Activated CD4-positive, alpha-beta T cell treated with anti-CD3 and anti-CD28 coated beads, Interleukin-2, amount 50 U/mL, for 48 hours (primary cell): ENCODE measurements at regions not wholly inside any gene's neighbourhood (a gene's known extent, or its start where the extent isn't known, plus 50 kb on each side); places are given as distances from the start of the nearest gene placed in this dataset.

ENCODE experiments used
- DNase-seq, 2 experiments: peaks; one replicate each; pipeline ENCODE4 v3.0.0-alpha.2; 2020

- no peak for DNase-seq
Observed at GRCh38 chr7:124130-124949, 68.0 kb upstream of the FAM20C start.

DNA sequence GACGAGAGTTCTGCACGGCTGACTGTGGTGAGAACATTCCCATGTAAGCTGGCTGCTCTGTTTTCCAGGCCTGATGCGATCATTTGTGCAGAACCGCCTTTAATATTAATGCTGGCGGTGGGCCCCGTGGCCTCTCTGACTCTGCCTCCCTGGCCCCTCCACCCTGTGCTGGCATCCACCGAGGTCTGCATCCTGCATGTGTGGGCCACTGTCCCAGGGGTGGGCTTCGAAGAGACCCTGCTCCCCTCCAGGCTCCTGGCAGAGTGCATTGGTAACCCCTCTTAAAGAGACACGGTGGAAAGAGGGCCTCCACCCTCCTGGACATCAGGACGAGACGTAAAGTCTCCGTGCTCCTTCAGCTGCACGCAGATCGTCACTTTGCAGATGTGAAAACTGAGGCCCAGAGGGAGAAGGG, 67.3 kb upstream of the FAM20C start:
- no peak for DNase-seq

DNA sequence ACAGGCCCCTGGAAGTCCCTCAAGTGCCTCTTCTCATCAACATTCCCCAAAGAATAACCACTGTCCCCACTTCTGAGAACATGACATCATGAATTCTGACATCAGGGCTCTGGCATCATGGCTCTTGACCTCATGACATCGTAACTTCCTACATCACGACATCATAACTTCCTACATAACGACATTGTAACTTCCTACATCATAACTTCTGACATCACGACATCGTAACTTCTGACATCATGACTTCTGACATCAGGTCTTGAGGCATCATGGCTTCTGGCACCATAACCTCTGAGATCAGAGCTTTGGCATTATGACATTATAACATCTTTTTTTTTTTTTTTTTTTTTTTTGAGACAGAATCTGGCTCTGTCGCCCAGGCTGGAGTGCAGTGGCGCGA, 66.7 kb upstream of the FAM20C start:
- DNase-seq = no peak

GRCh38 chr7:126368-126767, 66.0 kb upstream of the FAM20C start:
- DNase-seq = no peak

GRCh38 chr7:127064-127598, 65.2 kb upstream of the FAM20C start:
- no peak for DNase-seq

GRCh38 chr7:128171-129080, 63.9 kb upstream of the FAM20C start:
- no peak for DNase-seq

DNA sequence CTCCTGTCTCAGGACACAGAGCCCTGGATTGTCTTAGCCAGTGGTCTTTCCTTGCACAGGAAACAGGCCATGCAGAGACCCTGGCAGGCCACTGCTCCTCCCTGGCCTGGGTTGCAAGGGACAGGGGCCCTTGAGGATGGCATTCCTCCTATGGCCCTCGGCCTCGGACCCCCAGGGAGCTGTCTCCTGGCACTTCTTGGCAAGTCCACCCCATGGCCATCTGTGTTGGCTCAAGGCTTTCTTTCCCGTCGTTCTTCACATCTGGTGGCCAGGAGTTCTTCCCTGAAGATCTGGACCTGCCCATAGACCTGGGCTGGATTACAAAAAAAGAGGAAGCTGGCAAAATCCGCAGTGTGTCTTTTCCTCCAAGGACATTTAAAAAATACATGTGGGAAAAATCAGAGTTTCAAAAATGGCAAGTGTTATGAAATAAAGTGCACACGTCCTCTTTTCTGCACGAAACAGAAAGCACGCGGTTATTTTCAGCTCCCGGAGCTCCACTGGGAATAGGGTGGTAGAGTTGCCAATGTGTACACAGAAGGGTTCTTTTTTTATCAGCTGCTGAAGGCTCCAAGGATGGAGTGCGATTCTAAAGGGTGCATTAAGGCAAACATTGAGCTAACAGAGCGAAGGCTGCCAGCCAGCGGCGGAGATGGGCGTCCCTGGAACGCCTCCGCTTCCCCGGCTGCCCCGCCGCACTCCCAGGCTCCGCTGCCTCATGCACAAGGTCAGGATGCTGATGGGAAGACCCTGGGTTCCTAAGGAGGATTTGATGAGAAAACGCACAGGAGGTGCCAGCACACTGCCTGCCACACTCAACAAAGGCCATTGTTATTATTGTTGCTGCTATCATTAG, 62.8 kb upstream of the FAM20C start:
- no peak for DNase-seq

DNA sequence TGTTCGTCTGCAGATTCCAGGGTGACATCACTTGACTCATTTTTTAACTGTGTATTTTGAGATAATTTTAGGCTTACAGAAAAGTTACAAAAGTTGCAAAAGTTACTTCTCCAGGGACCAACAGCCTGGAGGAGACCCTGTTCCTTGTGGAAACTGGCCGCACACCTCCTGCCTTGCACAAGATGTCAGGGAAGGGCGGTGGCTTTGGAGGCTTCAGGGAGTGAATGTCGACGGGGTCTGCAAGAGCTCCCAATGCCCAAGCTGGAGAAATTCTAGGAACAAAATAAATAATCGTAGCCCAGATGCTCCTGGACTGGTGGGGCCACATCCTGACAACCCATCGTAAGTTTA, 62.2 kb upstream of the FAM20C start:
- no peak for DNase-seq

GRCh38 chr7:130875-131780, 61.2 kb upstream of the FAM20C start:
- no peak for DNase-seq

DNA sequence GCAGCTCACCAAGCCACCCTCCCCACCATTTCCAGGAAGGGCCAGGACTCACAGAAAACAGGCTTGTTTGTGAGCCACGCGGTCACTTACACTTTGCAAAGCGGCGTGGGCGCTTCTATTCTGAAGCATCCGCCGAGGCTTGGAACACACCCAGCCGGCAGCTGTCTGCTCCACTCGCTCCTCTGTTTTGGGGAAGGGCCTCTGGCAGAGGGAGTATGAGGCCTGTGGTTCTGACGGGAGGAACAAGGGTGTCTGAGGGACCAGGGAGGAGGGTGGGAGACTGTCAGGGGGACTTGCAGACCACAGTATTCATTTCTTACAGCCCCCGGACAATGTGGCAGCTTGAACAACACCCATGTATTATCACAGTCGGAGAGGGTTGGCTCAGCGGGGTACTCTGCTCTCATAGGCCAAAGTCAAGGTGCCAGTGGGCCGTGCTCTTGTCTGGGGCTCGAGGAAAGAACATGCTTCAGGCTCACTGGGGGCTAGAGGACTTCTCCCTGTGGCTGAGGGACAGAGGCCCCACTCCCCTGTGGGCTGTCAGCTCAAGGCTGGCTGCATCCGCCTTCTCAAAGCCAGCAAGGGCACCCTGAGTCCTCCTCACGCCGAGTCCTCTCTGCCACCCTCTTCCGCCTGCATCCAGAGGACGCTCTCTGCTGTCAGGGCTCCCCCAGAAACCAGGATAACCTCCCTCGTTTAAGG, 60.4 kb upstream of the FAM20C start:
- no peak for DNase-seq

GRCh38 chr7:132899-133298, 59.5 kb upstream of the FAM20C start:
- no peak for DNase-seq

- no peak for DNase-seq
Observed at GRCh38 chr7:133470-133869, 58.9 kb upstream of the FAM20C start.

DNA sequence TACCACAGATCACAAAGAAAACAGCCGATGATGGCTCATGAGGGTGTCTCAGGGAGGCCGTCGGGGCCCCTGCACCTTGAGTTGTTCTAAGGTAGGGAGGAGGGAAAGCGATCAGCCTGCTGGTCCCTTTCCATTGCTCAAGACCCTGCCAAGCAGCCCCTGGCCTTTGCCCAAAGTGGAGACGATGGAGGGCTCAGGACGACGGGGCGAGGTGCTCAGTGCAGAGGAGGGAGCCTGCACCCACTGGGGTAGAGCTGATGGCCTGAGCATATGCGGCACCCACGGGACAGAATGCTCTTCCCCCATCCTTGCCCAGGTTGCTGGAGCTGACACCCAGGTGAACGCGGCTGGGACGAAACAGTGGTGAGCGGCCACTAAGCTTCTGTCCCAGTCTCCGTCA, 58.3 kb upstream of the FAM20C start:
- no peak for DNase-seq

- DNase-seq = no peak
Observed at GRCh38 chr7:134561-135256, 57.7 kb upstream of the FAM20C start.

GRCh38 chr7:135257-135653, 57.1 kb upstream of the FAM20C start:
- no peak for DNase-seq

DNA sequence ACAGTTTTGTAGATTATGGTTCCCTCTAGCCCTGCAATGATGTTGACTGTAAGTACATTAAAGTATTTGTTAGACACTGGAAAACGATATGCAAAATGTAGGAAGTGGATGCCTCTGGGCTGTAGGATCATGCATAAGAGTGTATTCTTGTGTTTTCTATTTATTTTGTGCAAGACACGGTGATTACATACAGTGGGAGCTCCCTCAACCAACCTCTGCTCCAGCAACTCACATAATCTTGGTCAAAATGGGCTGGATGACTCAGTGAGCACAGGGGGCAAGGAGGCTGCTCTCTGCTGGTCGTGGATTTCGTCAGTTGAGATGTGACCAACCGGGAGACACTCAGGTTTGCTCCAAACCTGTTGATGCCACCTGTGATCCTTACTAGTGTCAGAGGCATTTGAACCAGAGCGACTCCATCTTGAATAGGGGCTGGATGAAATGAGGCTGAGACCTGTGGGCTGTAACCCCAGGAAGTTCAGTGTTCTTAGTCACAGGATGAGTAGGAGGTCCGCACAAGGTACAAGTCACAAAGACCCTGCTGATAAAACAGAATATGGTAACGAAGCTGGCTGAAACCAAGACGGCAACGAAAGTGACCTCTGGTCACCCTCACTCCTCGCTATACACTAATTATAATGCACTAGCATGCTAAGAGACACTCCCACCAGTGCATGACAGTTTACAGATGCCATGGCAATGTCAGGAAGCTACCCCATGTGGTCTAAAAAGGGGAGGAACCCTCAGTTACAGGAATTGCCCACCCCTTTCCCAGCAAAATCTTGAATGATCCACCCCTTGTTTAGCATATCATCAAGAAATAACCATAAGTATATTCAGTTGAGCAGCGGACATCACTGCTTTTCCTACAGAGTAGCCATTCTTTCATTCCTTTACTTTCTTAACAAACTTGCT, 56.4 kb upstream of the FAM20C start:
- DNase-seq = no peak

DNA sequence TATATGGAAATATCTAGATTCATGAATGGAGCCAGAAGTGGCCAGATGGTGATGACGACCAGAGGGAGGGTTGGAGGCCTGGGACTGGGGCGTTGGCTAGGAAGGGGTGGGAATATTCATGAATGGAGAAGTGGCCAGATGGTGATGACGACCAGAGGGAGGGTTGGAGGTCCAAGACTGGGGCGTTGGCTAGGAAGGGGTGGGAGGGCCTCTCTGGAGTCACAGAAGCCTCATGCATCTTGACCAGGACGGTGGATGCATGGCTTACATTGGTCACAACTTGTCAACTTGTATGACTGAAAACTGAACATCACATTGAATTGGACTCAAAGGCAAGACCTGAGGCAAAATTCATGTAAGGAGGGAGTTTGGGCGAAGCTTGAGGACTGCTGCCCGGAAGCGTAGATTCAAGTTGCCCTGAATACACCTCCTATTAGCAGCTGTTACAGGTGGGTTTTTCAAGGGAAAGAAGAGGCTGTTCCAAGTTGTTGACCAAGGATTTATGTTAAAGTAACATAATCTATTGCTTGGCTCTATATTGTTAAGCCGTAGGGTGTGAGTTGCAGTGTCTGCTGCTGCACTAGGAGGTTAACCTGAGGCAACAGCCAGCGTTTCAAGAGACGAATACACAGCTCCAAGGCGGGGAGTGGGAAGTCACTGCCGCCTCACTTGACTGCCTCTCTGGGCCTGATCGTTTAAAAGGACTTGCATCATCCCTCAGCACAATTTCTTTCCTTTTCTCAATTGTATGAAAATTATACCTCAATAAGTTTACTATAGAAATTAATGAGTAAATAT, 55.1 kb upstream of the FAM20C start:
- DNase-seq = no peak

DNA sequence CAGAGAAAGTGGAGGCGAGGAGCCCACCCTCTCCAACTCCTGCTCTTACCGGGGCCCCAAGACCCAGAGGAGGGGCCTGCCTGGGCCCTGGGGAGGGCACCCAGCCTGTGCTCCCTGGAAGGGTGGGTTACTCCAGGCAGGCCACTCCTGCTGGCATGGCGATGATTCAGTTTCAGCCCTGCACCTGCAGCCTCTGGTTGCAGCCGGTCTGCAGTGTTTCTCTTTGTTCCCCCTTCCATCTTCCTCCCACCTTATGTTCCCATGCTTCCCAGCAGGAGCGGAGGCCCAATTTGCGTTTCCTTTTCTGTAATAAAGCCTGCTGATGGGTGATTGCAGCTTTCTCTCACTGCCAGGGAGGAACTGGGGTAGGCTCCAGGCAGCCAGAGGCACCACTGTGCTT, 53.2 kb upstream of the FAM20C start:
- no peak for DNase-seq
